DND-41 (cell line): ENCODE measurements at regions not wholly inside any gene's neighbourhood (a gene's known extent, or its start where the extent isn't known, plus 50 kb on each side); places are given as distances from the start of the nearest gene placed in this dataset.

Experiments
- CTCF ChIP-seq: IDR thresholded peaks from 2 replicates; pipeline ENCODE4 v1.5.1; 2012; ENCODE audit warnings: borderline replicate concordance, low read length, moderate library complexity, mild to moderate bottlenecking; ENCODE audit not compliant: poor library complexity, severe bottlenecking; ENCODE audit errors: extremely low read depth
- EZH2 ChIP-seq: IDR thresholded peaks from 3 replicates; pipeline ENCODE4 v1.6.1; 2012; ENCODE audit warnings: borderline replicate concordance, low read depth, mild to moderate bottlenecking, moderate library complexity, low read length, inconsistent platforms; ENCODE audit not compliant: severe bottlenecking

GRCh38 chr6:84508981-84509380 is 255.4 kb downstream of the TBX18 start:
- TF ChIP-seq CTCF = no peak
- TF ChIP-seq EZH2 = no peak
